Cerebellar cortex (tissue), 1 donor: ENCODE measurements at regions not wholly inside any gene's neighbourhood (a gene's known extent, or its start where the extent isn't known, plus 50 kb on each side); places are given as distances from the start of the nearest gene placed in this dataset.

Experiments
- DNase-seq: peaks from one replicate; pipeline ENCODE4 v3.0.0-alpha.2; 2015; ENCODE audit warnings: low spot score

DNA sequence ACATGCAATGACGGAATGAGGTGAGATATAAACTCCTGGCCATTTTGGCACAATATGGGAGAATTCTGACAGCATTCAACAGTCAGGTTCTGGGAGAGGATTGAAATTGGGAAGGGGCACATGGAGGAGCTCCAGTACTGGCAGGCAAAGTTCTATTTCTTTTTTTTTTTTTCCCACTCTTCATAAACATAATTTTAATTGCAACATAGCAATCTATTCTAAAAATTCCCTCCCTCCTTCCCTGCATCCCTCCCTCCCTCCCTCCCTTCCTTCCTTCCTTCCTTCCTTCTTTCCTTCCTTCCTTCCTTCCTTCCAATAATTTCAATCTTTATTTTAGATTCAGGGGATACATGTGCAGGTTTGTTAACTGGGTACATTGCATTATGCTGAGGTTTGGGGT lies 93.2 kb downstream of the PTCSC3 start:
- DNase-seq, result no peak

DNA sequence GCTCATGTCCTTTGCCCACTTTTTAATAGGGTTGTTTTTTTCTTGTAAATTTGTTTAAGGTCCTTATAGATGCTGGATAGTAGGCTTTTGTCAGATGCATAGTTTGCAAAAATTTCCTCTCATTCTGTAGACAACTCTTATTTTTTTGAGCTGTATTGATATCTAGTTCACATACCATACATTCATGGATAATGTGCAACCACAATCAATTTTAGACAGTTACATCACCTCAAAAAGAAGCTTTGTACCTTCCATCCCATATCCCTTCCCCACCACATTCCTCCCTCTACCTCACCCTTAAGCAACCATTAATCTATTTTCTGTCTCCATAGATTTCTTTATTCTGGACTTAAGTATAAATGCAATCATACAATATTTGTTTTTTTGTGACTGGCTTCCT lies 98.4 kb downstream of the PTCSC3 start:
- no peak for DNase-seq

DNA sequence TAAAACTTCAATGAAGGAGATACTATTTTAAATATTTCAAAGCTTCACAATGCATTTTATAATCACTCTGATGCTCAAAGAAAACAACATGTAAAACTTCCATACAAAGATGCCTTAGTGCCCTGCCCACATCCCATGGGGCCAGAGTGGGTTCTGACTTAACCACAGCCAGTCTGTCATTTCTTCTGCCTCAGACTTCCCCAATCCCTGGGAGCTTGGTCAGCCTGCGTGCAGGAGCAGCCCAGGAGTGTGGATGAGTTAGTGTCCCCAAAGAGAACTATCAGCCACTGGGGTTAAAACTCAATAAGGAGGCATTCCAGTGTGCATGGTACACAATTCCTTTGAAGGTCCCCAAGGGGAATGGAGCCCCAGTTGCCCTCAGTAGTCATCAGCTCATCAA lies 100.3 kb downstream of the PTCSC3 start:
- DNase-seq, result no peak

DNA sequence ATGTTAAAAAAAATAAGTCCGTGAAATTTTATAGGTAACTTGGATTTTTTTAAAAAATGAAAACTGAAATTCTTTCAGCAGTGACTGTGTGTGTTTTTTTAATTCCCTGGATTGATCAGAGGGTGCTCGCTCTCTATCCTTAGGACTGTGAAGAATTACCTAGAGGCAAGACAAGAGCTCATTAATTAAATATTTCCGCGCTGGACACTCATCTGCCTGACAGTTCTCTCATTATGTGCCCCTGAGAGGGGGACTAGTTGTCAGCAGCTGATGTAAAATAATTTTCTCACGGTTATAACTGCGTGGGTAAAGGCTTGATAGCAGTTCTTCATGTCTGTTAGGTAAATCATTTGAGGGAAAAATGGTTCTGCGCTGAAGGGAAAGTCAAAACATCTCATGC lies 101.3 kb downstream of the PTCSC3 start:
- DNase-seq, result no peak

DNA sequence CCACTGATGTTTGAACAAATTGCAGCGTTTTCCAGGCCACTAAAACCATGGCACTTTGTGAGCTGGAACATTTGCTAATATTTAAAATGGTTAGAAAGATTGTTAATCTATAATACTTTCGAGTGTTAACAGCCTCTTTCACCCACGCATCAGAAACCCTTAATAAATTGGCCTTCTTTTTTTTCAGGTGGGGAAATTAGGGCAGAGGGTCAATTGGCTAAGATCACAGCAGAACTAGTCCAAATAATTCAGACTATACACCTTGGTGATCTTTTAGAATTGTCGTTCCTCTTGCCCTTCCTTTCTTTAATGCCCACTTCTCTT lies 105.8 kb downstream of the PTCSC3 start:
- DNase-seq, result no peak

DNA sequence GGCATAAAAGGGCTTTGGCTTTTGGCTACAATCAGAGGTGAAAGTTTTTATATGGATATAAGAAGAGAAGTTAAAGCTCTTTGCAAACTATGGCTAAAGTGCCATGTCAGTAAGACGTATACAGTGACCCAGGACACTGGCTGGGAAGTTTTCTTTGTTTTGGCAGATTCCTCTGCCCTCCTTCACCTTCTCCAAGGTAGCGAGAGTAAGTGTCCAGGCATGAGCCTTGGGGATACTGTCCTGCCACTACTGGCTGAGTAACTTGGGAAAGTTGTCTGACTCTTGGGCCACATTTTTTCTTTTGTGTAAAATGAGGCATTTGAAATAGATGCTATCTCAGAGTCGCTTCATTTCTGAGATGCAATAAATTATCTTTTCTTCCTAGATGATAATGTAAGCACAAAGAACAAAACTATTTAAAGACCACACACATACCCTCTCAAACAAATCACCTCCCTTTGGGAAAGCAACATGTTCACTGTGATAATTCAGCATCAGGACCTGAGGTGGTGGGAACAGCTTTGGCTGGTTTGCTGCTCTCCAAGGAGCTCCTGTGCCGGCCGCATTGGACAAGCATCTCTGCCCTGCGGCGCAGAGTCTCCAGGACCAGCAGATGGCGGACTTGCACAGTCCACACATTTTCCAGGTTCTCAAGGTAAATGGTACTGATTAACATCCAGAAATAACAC lies 106.3 kb downstream of the PTCSC3 start:
- peak; percentile 60 for DNase-seq

DNA sequence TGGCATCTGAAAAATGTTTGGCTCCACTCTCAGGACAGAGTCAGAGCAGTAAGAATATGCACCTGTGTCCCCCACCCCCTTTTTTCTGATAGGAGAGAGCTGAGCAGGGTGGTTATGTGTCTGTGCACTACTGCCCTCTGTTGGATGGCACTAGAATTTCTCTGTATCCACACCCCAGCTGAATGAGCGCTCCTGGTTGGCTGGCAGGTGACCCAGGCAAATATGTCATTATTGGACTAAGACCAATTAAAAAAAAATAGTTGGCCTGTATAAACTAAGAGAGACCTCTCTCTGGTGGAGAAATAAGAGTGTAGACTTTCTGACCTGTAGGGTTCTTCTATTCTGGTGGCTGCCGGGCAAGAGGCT lies 107.0 kb downstream of the PTCSC3 start:
- DNase-seq, result peak; percentile 24

DNA sequence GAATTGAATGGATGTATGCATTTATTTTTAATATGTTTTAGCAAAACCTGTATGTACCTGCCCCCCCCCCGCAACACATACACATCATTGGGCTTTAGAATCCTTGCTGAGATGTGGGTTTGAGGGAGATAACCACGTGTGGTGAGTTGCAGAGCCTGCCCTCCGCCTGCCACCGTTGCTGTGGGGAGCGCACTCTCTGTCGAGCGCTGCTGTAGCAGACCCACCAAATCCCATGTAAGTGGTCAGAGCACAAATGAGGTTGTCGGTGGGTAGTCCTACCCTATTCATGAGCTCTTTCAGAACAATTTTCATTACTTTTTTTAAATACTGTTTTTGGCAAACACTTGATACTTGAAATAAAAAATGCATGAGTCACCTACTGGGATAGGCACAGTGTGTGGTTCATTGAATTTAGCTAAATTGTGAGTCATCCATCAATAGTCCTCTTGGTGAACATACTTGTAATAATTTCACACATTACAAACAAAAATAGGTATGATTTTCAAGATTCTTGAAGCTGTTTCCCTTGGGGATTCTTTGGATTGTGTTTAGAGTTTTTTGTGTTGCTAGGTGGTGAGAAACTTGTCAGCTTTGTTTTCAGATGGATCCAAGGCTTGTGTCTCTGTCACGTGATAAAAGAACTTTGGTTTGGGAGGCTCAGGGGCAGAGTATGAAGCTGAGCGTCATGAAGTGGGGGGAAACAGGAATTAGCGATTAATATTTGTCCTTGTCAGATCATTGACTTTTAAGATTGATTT lies 107.6 kb downstream of the PTCSC3 start:
- DNase-seq, result no peak

DNA sequence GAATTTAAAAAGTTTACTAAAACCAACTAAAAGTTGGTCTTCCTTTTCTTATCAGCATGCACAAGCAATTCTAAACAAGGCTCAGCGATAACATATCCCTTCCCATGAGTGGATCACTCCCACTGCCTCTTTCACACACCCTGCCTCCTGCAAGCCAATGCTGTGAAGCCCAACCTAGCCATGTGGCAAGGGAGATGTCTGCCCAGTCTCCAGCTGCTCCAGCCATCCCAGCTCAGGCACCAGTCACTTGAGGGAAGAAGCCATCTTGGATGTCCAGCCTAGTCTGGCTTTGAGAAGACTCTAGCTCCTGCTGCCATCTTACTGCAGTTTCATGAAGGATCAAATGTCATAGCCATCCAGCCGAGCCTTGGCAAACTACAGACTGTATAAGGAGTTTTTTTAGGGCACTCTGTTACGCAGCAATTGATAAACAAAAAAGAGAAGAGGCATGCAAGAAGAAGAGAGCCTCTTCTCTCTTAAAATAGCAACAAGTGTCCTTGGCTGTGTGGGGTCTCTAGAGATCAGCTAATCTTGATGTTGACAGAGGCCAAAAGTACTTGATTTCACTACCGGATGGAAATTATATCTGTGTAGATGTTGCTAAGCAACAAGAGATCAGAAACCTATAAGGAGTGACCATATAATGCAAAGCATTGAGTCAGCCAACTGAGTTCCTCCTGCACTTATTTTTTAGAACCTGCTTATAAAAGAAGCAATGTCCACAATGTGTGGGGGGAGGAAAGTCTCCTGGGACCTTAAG lies 108.9 kb downstream of the PTCSC3 start:
- no peak for DNase-seq

DNA sequence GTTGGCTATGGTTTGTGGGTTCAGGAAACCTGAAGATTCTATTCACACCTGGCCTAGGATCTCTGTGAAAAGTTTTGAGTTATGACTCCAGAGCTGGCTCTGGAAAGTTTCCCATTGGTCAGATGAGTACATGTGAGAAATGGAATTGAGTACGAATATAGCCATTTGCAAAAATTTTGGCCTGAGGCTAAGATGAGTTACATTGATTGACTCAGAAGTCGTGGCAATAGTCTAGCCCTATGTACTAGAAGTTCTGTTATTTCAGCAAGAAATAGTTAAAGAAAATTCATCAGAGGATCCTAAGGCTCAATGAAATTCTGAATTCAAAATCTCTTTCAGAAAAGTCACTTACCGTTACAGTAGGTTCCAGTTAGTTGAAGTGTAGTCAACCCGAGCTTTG lies 109.9 kb downstream of the PTCSC3 start:
- no peak for DNase-seq

DNA sequence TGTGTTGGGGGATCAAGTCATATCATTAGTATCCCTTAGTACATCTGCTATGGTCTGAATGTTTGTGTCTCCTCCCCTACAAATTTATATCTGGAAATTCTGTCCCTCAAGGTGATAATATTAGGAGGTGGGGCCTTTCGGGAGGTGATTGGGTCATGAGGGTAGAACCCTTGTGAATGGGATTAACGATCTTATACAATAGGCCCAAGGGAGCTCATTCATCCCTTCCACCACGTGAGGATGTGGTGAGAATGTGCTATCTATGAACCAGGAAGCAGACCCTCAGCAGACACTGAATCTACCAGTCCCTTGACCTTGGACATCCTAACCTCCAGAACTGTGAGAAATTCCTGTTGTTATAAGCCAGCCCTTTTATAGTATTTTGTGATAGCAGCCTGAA lies 110.7 kb downstream of the PTCSC3 start:
- no peak for DNase-seq

DNA sequence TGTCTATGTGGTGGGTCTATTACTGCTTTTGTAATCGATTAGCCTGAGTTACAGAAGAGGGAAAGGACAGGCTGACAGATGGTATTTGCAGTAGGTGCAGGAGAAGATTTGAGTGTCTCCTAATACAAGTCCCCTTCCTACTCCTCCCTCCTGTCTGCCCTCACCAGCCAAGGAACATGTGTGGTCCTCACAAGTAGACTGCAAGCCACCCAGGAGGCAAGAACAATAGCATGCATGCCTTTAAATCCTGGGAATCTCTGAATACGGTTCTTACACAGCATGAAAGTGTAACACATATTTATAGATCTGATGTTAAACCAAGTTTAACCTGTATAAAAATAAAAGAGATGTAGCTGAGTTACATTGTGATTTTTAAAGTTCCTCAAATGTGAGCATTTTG lies 117.0 kb downstream of the PTCSC3 start:
- no peak for DNase-seq

DNA sequence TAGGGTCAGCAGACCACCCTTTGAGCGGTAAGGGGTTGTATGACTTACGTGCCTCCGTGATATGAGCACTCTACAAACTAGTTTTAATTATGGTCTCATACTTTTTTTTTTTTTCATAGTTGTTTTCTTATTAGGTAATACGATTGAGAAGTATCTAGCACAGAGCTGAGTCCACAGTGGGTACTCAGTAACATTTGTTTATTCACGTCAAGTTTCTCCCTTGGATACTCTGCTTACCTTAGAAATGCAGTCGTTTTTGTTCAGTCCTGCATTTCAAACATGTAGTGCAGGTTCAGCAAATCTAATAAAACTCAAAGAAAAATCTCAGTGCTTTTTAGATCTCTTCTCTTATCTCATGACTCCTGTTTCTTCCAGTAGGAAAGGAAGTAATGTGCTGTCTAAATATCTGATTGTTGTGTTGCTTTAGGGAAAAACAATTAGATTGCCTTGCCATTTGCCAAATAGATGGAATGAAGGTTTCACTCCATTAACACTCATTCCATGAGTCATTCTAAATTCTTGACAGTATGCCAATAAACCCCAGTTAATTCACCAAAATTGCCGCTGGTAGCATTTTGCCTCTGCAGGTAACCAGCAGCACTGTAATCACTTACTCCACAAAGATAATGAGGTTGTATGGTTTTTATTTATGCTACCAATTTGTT lies 118.9 kb downstream of the PTCSC3 start:
- DNase-seq, result no peak

DNA sequence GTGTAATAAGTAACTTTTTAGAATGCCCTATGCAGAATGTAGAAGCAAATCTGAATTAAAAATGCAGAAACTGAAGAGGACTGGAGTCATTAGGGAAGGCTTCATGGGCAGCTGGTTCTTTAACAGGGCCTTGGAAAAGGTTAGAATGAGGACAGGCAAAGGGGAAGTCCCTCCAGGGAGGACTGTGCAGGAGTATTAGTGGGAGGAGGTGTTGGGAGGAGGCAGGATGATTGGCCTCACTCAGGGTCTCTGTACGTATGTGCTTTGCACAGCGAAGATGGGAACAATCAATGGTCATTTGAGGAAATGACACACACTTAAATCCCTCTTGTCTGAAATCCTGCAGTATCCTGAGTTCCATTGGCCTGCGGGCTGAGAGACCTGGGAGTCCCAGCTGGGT lies 119.7 kb downstream of the PTCSC3 start:
- DNase-seq, result no peak

DNA sequence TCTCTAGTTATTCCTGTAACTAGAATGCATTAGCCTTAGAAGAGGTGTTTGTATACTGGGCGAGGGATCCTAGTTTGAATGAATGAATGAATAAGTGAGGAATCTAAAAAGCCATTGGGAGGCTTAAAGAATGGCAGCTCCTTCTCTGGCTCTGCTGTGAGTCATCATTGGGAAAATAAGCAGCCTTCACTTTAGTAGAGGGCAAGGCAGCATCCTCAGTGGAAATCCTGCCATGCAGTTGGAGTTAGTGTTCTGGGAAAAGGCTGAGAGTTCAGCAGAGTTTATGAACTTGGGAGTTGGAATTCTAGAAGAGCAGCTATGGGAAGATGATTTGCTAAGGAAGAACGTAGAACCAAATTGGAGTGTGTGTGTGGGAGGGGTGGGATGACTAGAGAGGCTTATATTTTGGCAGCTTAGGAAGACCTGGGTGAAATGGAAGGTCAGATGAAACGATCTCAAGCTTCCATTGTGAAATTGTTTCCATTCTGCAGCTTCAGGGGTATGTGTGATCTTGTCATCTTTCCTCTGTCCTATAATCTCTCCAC lies 120.8 kb downstream of the PTCSC3 start:
- DNase-seq, result no peak

DNA sequence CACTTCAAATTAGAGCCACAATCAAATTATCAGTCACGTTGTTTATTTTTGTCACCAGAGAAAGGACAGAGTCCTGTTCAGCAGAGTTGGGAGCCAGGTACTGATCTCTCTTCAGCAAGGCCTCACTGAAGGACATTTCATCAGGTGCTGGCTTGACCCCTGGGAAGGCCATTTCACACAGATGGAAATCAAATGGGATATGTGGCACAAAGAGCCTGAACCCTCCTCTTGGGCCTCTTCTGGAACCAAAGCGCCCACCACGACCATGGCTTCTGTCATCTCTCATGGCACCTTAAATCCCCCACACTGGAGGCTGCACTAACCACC lies 121.5 kb downstream of the PTCSC3 start:
- DNase-seq, result no peak

DNA sequence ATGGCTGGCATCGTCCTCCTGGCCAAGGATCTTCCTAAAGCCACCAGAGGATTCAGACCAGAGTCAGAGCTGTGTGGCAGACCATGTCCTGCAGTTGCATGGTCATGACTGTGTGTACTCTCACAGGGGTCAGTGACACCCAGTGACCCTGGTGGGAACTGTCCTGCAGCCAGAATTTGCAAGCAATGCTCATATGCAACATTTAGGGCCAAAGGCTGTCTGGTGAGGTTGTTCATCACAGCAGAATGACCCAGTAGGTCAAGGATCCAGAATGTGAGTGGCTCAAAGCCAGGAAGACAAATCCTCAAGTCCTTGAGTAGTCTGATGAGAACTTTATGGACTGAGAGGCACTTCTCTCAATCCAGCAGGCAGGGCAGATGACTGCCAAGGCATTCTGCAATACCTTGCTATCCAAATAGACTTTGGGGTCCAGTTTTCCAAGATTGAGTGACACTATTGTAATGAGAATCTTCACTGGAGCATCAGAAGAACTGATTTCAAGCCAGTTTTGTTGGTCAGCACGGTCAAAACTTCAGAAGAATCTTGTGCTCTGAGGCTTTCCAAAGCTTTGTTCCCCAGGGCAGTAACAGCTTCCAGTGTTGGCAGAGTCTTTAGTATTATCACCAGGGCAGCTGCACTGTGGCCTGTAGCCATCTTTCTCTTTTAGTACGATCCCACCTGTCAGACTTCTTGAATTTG lies 122.0 kb downstream of the PTCSC3 start:
- DNase-seq, result no peak

DNA sequence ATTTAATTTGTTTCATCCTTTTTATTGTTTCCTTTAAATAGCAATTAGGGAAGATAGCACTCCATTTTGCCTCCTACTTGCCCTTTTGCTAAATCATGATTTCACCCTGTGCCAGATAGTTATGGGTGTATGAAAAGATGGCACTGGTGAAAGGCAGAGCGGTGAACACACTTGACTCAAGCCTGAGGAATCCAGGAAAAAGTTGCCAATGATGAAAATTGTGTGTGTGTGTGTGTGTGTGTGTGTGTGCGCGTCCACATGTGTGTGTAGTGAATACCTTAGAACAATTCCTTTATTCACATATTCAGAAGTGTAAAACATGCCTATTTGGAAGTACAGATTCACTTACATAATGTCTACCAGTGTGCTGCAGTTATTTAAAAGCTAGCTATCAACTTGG lies 123.8 kb downstream of the PTCSC3 start:
- no peak for DNase-seq

DNA sequence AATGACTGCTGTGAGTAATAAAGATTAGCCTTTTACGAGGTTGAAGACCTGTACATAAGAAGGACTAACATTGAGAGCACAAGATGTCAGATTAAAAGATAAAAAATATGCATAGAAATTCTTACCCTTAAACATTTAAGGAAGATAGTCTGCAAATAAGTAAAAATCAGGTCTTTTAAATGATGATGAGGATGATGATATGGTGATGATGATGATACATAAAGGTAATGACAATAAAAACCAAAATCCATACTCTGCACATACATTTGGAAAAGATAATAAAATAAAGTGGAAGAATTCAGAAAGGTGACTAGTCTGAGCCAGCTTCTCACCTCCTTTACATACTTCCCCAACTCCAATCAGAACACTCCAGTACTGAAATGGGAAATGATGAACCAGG lies 124.5 kb downstream of the PTCSC3 start:
- DNase-seq, result no peak

DNA sequence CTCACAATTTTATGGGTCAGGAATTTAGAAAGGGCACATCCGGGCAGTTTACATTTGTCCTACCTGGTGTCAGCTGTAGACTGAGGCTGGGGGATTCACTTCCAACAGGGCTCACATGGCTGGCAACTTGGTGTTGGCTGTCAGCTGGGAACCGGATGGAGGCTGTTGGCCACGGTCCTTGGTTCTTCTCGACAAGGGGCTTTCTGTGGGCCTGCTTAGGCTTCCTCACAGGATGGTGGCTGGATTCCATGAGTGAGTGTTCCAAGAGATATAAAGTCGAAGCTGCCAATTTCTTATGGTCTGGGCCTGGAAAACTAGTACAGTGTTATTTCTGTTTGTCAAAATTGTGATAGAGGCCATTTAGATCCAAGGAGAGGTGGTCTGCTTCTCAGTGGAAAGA lies 127.9 kb downstream of the PTCSC3 start:
- no peak for DNase-seq

DNA sequence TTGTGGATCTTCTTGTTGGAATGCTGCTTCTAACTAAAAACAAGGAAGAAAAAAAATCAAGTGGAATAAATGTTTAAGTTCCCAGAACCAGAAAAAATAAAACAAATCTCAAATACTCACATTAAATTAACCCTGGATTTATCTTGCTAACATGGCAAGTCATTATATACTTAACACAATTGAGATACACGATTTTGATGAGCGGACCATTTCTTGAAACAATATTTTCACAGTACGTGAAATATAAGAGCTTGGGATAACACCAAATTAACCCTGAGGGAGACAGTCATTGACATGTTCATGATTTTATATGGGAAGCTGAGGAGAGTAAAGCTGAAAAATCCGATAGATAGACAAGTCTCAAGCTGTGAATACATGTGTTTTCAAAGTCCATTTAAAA lies 128.6 kb downstream of the PTCSC3 start:
- no peak for DNase-seq

DNA sequence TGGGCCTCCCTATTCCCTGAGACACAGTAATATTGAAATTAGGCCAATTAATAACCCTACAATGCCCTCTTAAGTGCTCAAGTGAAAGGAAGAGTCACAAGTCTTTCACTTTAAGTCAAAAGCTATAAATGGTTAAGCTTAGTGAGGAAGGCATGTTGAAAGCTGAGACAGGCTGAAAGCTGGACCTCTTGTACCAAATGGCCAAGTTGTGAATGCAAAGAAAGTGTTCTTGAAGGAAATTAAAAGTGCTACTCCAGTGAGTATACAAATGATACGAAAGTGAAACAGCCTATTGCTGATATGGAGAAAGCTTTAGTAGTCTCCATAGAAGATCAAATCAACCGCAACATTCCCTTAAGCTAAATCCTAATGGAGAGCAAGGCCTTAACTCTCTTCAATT lies 140.8 kb downstream of the PTCSC3 start:
- DNase-seq, result no peak
